HCT116 (cell line): ENCODE measurements at regions not wholly inside any gene's neighbourhood (a gene's known extent, or its start where the extent isn't known, plus 50 kb on each side); places are given as distances from the start of the nearest gene placed in this dataset.

ENCODE experiments used
- ATAC-seq: fragments of 200-7000 bp; cut with Tn5 transposase; 2 replicates; pipeline ENCODE4 v1.9.1; 2020; ENCODE audit warnings: mild to moderate bottlenecking, moderate library complexity
- BruUV-seq: library from RNA; stranded (reverse); fragments of 400-500 nt; replicated peaks from 2 replicates; lab custom pipeline; 2021; lab: Mats Ljungman, UMichigan
- CTCF ChIA-PET: fragments of 300-600 bp; sonication (Branson Sonifier 250); formaldehyde crosslinking; loops from one replicate; lab custom pipeline; 2021; ENCODE audit warnings: antibody characterized with exemption; lab: Charles Lee
- POLR2A ChIA-PET: fragments of 300-600, 350-600 bp; sonication (Branson Sonifier 250); formaldehyde crosslinking; loops from one replicate; lab custom pipeline; 2021; ENCODE audit warnings: antibody characterized with exemption; lab: Charles Lee
- RAD21 ChIA-PET, 2 experiments: fragments of 300-600 bp; sonication (Branson Sonifier 250); formaldehyde crosslinking; loops; one replicate each; lab custom pipeline; 2023; ENCODE audit warnings: low total read pairs in 2 of 2; ENCODE audit not compliant: uncharacterized antibody in 2 of 2, unreplicated experiment in 2 of 2, low non-redundant PET in 1 of 2; lab: Charles Lee
- DNase-seq: peaks from one replicate; pipeline ENCODE4 v3.0.0-alpha.2; 2010; ENCODE audit warnings: low read depth, low spot score
- H2AFZ ChIP-seq: fragments of 200-600 bp; shearing (Covaris generic), sonication (generic); 2 replicates; pipeline ENCODE4 v1.6.1; 2017; ENCODE audit warnings: low read depth, mixed run types, mixed read lengths, antibody characterized with exemption, low read length; ENCODE audit not compliant: poor library complexity, severe bottlenecking
- H3K27ac ChIP-seq: 2 replicates; pipeline ENCODE4 v1.5.1; 2012; ENCODE audit warnings: low read depth, low read length
- H3K27me3 ChIP-seq: fragments of 200-600 bp; sonication (generic); 2 replicates; pipeline ENCODE4 v1.6.1; 2016; ENCODE audit warnings: mixed run types, low read length, mixed read lengths; ENCODE audit not compliant: insufficient read depth
- H3K36me3 ChIP-seq, 2 experiments: fragments of 200-500 bp in 1 of 2; fragments of 200-600 bp in 1 of 2; sonication (Bioruptor generic) in 1 of 2; sonication (generic) in 1 of 2; 2 replicates each; pipeline versions ENCODE4 v1.5.1 to v1.6.1; 2014 to 2016; ENCODE audit warnings: low read length in 2 of 2, inconsistent platforms in 1 of 2, mixed read lengths in 1 of 2, mixed run types in 1 of 2; ENCODE audit not compliant: insufficient read depth in 2 of 2, control insufficient read depth in 1 of 2
- H3K4me1 ChIP-seq, 2 experiments: fragments of 200-600 bp in 1 of 2; sonication (generic) in 1 of 2; 2 replicates each; pipeline versions ENCODE4 v1.5.1 to v1.6.1; 2012 to 2017; ENCODE audit warnings: low read length in 2 of 2, inconsistent platforms in 1 of 2, mild to moderate bottlenecking in 1 of 2, mixed read lengths in 1 of 2, mixed run types in 1 of 2, moderate library complexity in 1 of 2; ENCODE audit not compliant: insufficient read depth in 2 of 2, control insufficient read depth in 1 of 2
- H3K4me2 ChIP-seq: fragments of 200-600 bp; sonication (generic); 2 replicates; pipeline ENCODE4 v1.6.1; 2017; ENCODE audit warnings: mixed run types, low read length, mixed read lengths
- H3K4me3 ChIP-seq, 2 experiments: fragments of 200-600 bp in 1 of 2; sonication (generic) in 1 of 2; replicated peaks in 1 of 2; 2 replicates each; pipeline ENCODE4 v1.5.1; 2011 to 2016; ENCODE audit warnings: low read length in 2 of 2, control low read depth in 1 of 2, low read depth in 1 of 2, mild to moderate bottlenecking in 1 of 2, mixed read lengths in 1 of 2, mixed run types in 1 of 2
- H3K79me2 ChIP-seq: fragments of 200-600 bp; sonication (generic); 2 replicates; pipeline ENCODE4 v1.6.1; 2017; ENCODE audit warnings: mild to moderate bottlenecking, mixed run types, low read length, moderate library complexity, mixed read lengths; ENCODE audit not compliant: insufficient read depth
- H3K9ac ChIP-seq: fragments of 200-600 bp; sonication (generic); 2 replicates; pipeline ENCODE4 v1.6.1; 2016; ENCODE audit warnings: low read length, mixed read lengths
- H3K9me2 ChIP-seq: fragments of 200-600 bp; sonication (generic), shearing (Covaris generic); 2 replicates; pipeline ENCODE4 v1.6.1; 2017; ENCODE audit warnings: mixed run types, mild to moderate bottlenecking, moderate library complexity; ENCODE audit not compliant: insufficient read depth
- H3K9me3 ChIP-seq, 2 experiments: fragments of 200-500 bp in 1 of 2; fragments of 200-600 bp in 1 of 2; sonication (Bioruptor generic) in 1 of 2; sonication (generic) in 1 of 2; 2 replicates each; pipeline ENCODE4 v1.6.1; 2014 to 2017; ENCODE audit warnings: low read length in 2 of 2, mixed read lengths in 2 of 2, inconsistent platforms in 1 of 2, low read depth in 1 of 2, mild to moderate bottlenecking in 1 of 2, mixed run types in 1 of 2, moderate library complexity in 1 of 2; ENCODE audit not compliant: control insufficient read depth in 1 of 2, insufficient read depth in 1 of 2
- H4K20me1 ChIP-seq: fragments of 200-600 bp; sonication (generic), shearing (Covaris generic); 2 replicates; pipeline ENCODE4 v1.6.1; 2017; ENCODE audit warnings: mixed run types, mild to moderate bottlenecking, moderate library complexity; ENCODE audit not compliant: insufficient read depth
- CBX3 ChIP-seq: IDR thresholded peaks from 2 replicates; pipeline ENCODE4 v1.6.1; 2012; ENCODE audit warnings: low read depth
- EZH2 ChIP-seq: fragments of 200-600 bp; sonication (generic); IDR thresholded peaks from 2 replicates; pipeline ENCODE4 v1.6.1; 2017; ENCODE audit warnings: antibody characterized with exemption, mixed run types
- FOSL1 ChIP-seq: IDR thresholded peaks from 2 replicates; pipeline ENCODE4 v1.6.1; 2012; ENCODE audit warnings: low read depth
- JUND ChIP-seq: IDR thresholded peaks from 2 replicates; pipeline ENCODE4 v1.6.1; 2012
- RAD21 ChIP-seq: IDR thresholded peaks from 2 replicates; pipeline ENCODE4 v1.6.1; 2012; ENCODE audit warnings: low read depth, mild to moderate bottlenecking
- SIN3A ChIP-seq: IDR thresholded peaks from 2 replicates; pipeline ENCODE4 v1.6.1; 2012; ENCODE audit warnings: low read depth
- SP1 ChIP-seq: IDR thresholded peaks from 2 replicates; pipeline ENCODE4 v1.6.1; 2012; ENCODE audit warnings: low read depth
- SRF ChIP-seq: IDR thresholded peaks from 2 replicates; pipeline ENCODE4 v1.6.1; 2012; ENCODE audit warnings: low read depth
- TCF7L2 ChIP-seq: IDR thresholded peaks from 2 replicates; pipeline ENCODE4 v1.7.0; 2011; ENCODE audit warnings: borderline replicate concordance, inconsistent platforms; ENCODE audit not compliant: insufficient read depth, insufficient read length; ENCODE audit errors: extremely low read depth
- YY1 ChIP-seq: IDR thresholded peaks from 2 replicates; pipeline ENCODE4 v1.6.1; 2011; ENCODE audit warnings: low read length, low read depth, moderate library complexity, mild to moderate bottlenecking; ENCODE audit not compliant: insufficient replicate concordance; ENCODE audit errors: extremely low read depth
- ZFX ChIP-seq: fragments of 450-650 bp; IDR thresholded peaks from 2 replicates; pipeline ENCODE4 v1.6.1; 2017
- intact Hi-C: fragments of 100-400 bp; cut with micrococcal nuclease; formaldehyde crosslinking; loops from 2 replicates; pipeline ENCODE4 v1.10.0; 2022
- TF ChIP-seq, protein P1 (sequence below): IDR thresholded peaks from 2 replicates; pipeline ENCODE4 v1.6.1; 2012
- TF ChIP-seq, protein P2 (sequence below): IDR thresholded peaks from 2 replicates; pipeline ENCODE4 v1.6.1; 2012
- TF ChIP-seq, protein P3 (sequence below): IDR thresholded peaks from 2 replicates; pipeline ENCODE4 v1.6.1; 2012; ENCODE audit warnings: low read depth
- TF ChIP-seq, protein P4 (sequence below): IDR thresholded peaks from 2 replicates; pipeline ENCODE4 v1.6.1; 2011; ENCODE audit warnings: mild to moderate bottlenecking, low read length, moderate library complexity; ENCODE audit not compliant: insufficient replicate concordance; ENCODE audit errors: extremely low read depth

DNA sequence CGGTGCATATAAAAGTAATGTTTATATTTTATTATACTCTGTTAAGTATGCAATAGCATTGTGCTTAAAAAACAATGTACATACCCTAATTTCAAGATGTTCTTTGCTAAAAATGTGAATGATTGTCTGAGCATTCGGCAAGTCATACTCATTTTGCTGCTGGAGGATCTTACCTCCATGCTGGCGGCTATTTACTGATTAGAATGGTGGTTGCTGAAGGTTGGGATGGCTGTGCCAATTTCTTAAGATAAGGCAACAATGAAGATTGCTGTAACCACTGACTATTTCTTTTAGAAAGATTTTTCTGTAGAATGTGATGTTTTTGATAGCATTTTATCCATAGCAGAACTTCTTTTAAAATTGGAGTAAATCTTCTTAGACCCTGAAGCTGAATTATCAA, 932.7 kb downstream of the ZPLD1 start:
- ChIA-PET POLR2A (no interaction called here), CTCF (no interaction called here), RAD21 (no interaction called here)
- DNase-seq (no peak), ATAC-seq (no peak)
- H4K20me1 ChIP-seq, result no peaks in the 10 kb centered on the region
- H3K4me1 ChIP-seq, result no peaks in the 10 kb centered on the region
- no peaks in the 10 kb centered on the region for H3K36me3 ChIP-seq
- no peak overlapping the region for H2AFZ ChIP-seq
- no peaks in the 10 kb centered on the region for H3K9me2 ChIP-seq
- no peak overlapping the region for H3K4me2 ChIP-seq
- no peaks in the 10 kb centered on the region for H3K9me3 ChIP-seq
- TF ChIP-seq SP1, result no peak
- TF ChIP-seq, protein P1, sequence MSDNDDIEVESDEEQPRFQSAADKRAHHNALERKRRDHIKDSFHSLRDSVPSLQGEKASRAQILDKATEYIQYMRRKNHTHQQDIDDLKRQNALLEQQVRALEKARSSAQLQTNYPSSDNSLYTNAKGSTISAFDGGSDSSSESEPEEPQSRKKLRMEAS, result no peak
- no peak for TF ChIP-seq CBX3
- no peak for TF ChIP-seq SRF
- no peak for TF ChIP-seq ZFX
- no peaks in the 10 kb centered on the region for H3K79me2 ChIP-seq
- intact Hi-C loops, result no loop called here
- no peak overlapping the region for H3K27ac ChIP-seq
- no peak overlapping the region for H3K9ac ChIP-seq
- H3K4me3 ChIP-seq, result no peak overlapping the region
- BruUV-seq, result no TSS peak
- no peaks in the 10 kb centered on the region for H3K27me3 ChIP-seq

DNA sequence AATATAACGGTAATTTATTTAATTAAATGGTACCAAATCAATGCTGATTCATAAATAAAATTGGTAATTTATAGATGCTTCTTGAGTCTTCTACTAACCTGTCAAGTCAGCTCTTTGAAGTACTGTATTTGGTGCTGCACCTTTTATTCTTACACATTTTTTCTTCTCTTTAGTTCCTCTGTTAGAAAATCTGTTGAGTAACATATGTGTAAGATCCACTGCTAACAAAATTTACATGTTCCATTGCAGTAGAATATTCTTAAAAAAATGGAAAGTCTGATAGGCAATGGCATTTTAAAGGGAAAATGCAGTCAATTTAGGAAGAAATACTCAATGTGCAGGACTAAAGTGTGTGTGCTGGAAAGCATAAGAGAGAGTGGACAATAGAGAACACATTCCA, 936.6 kb downstream of the ZPLD1 start:
- BruUV-seq, result no TSS peak
- POLR2A ChIA-PET, result no interaction called here
- no peaks in the 10 kb centered on the region for H3K36me3 ChIP-seq
- no peak overlapping the region for H3K4me3 ChIP-seq
- no peak overlapping the region for H3K4me2 ChIP-seq
- no peaks in the 10 kb centered on the region for H4K20me1 ChIP-seq
- H3K27ac ChIP-seq, result no peak overlapping the region
- intact Hi-C loops, result no loop called here
- H3K9me3 ChIP-seq, result no peaks in the 10 kb centered on the region
- DNase-seq (no peak), ATAC-seq (no peak)
- H3K4me1 ChIP-seq, result no peaks in the 10 kb centered on the region
- H3K9me2 ChIP-seq, result no peaks in the 10 kb centered on the region
- no peaks in the 10 kb centered on the region for H3K27me3 ChIP-seq
- CTCF ChIA-PET, result no interaction called here
- no peak overlapping the region for H2AFZ ChIP-seq
- no peak overlapping the region for H3K9ac ChIP-seq
- no peaks in the 10 kb centered on the region for H3K79me2 ChIP-seq
- RAD21 ChIA-PET, result no interaction called here
- TF ChIP-seq, protein P1, result no peak
- TF ChIP-seq, protein P2, sequence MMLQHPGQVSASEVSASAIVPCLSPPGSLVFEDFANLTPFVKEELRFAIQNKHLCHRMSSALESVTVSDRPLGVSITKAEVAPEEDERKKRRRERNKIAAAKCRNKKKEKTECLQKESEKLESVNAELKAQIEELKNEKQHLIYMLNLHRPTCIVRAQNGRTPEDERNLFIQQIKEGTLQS, result no peak
- TF ChIP-seq FOSL1 (no peak), RAD21 (no peak), YY1 (no peak), SIN3A (no peak), JUND (no peak), TCF7L2 (no peak), SP1 (no peak), SRF (no peak), EZH2 (no peak)
- TF ChIP-seq, protein P3, sequence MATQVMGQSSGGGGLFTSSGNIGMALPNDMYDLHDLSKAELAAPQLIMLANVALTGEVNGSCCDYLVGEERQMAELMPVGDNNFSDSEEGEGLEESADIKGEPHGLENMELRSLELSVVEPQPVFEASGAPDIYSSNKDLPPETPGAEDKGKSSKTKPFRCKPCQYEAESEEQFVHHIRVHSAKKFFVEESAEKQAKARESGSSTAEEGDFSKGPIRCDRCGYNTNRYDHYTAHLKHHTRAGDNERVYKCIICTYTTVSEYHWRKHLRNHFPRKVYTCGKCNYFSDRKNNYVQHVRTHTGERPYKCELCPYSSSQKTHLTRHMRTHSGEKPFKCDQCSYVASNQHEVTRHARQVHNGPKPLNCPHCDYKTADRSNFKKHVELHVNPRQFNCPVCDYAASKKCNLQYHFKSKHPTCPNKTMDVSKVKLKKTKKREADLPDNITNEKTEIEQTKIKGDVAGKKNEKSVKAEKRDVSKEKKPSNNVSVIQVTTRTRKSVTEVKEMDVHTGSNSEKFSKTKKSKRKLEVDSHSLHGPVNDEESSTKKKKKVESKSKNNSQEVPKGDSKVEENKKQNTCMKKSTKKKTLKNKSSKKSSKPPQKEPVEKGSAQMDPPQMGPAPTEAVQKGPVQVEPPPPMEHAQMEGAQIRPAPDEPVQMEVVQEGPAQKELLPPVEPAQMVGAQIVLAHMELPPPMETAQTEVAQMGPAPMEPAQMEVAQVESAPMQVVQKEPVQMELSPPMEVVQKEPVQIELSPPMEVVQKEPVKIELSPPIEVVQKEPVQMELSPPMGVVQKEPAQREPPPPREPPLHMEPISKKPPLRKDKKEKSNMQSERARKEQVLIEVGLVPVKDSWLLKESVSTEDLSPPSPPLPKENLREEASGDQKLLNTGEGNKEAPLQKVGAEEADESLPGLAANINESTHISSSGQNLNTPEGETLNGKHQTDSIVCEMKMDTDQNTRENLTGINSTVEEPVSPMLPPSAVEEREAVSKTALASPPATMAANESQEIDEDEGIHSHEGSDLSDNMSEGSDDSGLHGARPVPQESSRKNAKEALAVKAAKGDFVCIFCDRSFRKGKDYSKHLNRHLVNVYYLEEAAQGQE, result no peak
- TF ChIP-seq, protein P4, sequence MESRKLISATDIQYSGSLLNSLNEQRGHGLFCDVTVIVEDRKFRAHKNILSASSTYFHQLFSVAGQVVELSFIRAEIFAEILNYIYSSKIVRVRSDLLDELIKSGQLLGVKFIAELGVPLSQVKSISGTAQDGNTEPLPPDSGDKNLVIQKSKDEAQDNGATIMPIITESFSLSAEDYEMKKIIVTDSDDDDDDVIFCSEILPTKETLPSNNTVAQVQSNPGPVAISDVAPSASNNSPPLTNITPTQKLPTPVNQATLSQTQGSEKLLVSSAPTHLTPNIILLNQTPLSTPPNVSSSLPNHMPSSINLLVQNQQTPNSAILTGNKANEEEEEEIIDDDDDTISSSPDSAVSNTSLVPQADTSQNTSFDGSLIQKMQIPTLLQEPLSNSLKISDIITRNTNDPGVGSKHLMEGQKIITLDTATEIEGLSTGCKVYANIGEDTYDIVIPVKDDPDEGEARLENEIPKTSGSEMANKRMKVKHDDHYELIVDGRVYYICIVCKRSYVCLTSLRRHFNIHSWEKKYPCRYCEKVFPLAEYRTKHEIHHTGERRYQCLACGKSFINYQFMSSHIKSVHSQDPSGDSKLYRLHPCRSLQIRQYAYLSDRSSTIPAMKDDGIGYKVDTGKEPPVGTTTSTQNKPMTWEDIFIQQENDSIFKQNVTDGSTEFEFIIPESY, result no peak
